ENCODE measurements at regions not wholly inside any gene's neighbourhood (a gene's known extent, or its start where the extent isn't known, plus 50 kb on each side); places are given as distances from the start of the nearest gene placed in this dataset.

GRCh38 chr12:84803661-84804060 lies 108.9 kb downstream of the SLC6A15 start:
- TF ChIP-seq REST (IDR thresholded peaks at IDR 0.05) (no peak), CTCF (IDR thresholded peaks at IDR 0.05; ENCODE audit: low read depth, low read length, missing input control) (no peak), NR2F2 (IDR thresholded peaks at IDR 0.05) (no peak), YY1 (IDR thresholded peaks at IDR 0.05) (no peak), JUND (IDR thresholded peaks at IDR 0.05) (no peak), MAX (IDR thresholded peaks at IDR 0.05) (no peak), TAF1 (conservative IDR thresholded peaks at IDR 0.05) (no peak), RAD21 (IDR thresholded peaks at IDR 0.05) (no peak), ZBTB33 (IDR thresholded peaks at IDR 0.05) (no peak), GABPA (IDR thresholded peaks at IDR 0.05 in 1 of 2, conservative IDR thresholded peaks at IDR 0.05 in 1 of 2) (no peak), ATF3 (IDR thresholded peaks at IDR 0.05) (no peak), FOXA1 (IDR thresholded peaks at IDR 0.05) (no peak)
